D721Med (cell line): ENCODE measurements at regions not wholly inside any gene's neighbourhood (a gene's known extent, or its start where the extent isn't known, plus 50 kb on each side); places are given as distances from the start of the nearest gene placed in this dataset.

Experiments
- DNase-seq: peaks from one replicate; pipeline ENCODE4 v3.0.0; 2011; ENCODE audit warnings: low spot score; ENCODE audit not compliant: insufficient read length
- FAIRE-seq: peaks from 2 replicates; lab custom pipeline; 2011; peaks lifted over from hg19 to GRCh38; lab: Jason Lieb, UNC
- CTCF ChIP-seq: IDR thresholded peaks from 2 replicates; pipeline ENCODE4 v1.5.1; 2012; ENCODE audit warnings: mild to moderate bottlenecking, control low read depth; ENCODE audit not compliant: insufficient read depth; ENCODE audit errors: missing control alignments

GRCh38 chr18:78418379-78418778, 561.2 kb upstream of the SALL3 start:
- DNase-seq = no peak
- TF ChIP-seq CTCF = no peak
- FAIRE-seq = no peak

- FAIRE-seq = no peak
- TF ChIP-seq CTCF = no peak
- no peak for DNase-seq
These were observed 560.4 kb upstream of the SALL3 start for GRCh38 chr18:78419171-78419570.

- no peak for FAIRE-seq
- no peak for DNase-seq
- no peak for TF ChIP-seq CTCF
These were observed 559.5 kb upstream of the SALL3 start for GRCh38 chr18:78420116-78420515.

GRCh38 chr18:78421392-78421791, 558.2 kb upstream of the SALL3 start:
- no peak for TF ChIP-seq CTCF
- no peak for FAIRE-seq
- DNase-seq = no peak

GRCh38 chr18:78422336-78422735, 557.3 kb upstream of the SALL3 start:
- FAIRE-seq (no peak), DNase-seq (no peak)
- no peak for TF ChIP-seq CTCF

- DNase-seq (no peak), FAIRE-seq (no peak)
- TF ChIP-seq CTCF = no peak
These were observed 555.8 kb upstream of the SALL3 start for GRCh38 chr18:78423811-78424210.

GRCh38 chr18:78424403-78425018, 555.1 kb upstream of the SALL3 start:
- no peak for FAIRE-seq
- no peak for TF ChIP-seq CTCF
- DNase-seq = no peak
